H1 (cell line): ENCODE measurements at regions not wholly inside any gene's neighbourhood (a gene's known extent, or its start where the extent isn't known, plus 50 kb on each side); places are given as distances from the start of the nearest gene placed in this dataset.

Experiments used
- HDAC2 ChIP-seq, 2 experiments: fragments of 300-600 bp in 1 of 2; sonication (generic) in 1 of 2; IDR thresholded peaks; 2 replicates each; pipeline ENCODE4 v1.6.1; 2011 to 2012; ENCODE audit warnings: low read depth in 2 of 2, low read length in 2 of 2, mild to moderate bottlenecking in 2 of 2, moderate library complexity in 2 of 2, borderline replicate concordance in 1 of 2, inconsistent platforms in 1 of 2
- JUND ChIP-seq: IDR thresholded peaks from 2 replicates; pipeline ENCODE4 v1.6.1; 2011; ENCODE audit warnings: mild to moderate bottlenecking, improper control_type of control experiment, low read length
- MAFK ChIP-seq: IDR thresholded peaks from 2 replicates; pipeline ENCODE4 v1.6.1; 2012; ENCODE audit warnings: low read depth, mild to moderate bottlenecking, improper control_type of control experiment, low read length
- RAD21 ChIP-seq, 2 experiments: IDR thresholded peaks in 1 of 2; conservative IDR thresholded peaks in 1 of 2; 2 replicates each; pipeline ENCODE4 v1.6.1; 2011; ENCODE audit warnings: low read depth in 2 of 2, low read length in 2 of 2, improper control_type of control experiment in 1 of 2, inconsistent platforms in 1 of 2, mild to moderate bottlenecking in 1 of 2, moderate library complexity in 1 of 2
- SAP30 ChIP-seq: fragments of 300-600 bp; sonication (generic); IDR thresholded peaks from 2 replicates; pipeline ENCODE4 v1.7.1; 2012; ENCODE audit warnings: low read length, moderate library complexity, mild to moderate bottlenecking, inconsistent platforms; ENCODE audit not compliant: insufficient read depth, insufficient replicate concordance
- TF ChIP-seq, protein P1 (sequence below), 3 experiments: IDR thresholded peaks; 1 replicate in 2 of 3; 2 replicates in 1 of 3; pipeline versions ENCODE4 v1.5.1 to v1.6.1; 2011; ENCODE audit warnings: low read length in 3 of 3, mild to moderate bottlenecking in 3 of 3, inconsistent platforms in 2 of 3, low read depth in 1 of 3, moderate library complexity in 1 of 3; ENCODE audit not compliant: insufficient read depth in 1 of 3; ENCODE audit errors: control extremely low read depth in 1 of 3

- TF ChIP-seq, protein P1, sequence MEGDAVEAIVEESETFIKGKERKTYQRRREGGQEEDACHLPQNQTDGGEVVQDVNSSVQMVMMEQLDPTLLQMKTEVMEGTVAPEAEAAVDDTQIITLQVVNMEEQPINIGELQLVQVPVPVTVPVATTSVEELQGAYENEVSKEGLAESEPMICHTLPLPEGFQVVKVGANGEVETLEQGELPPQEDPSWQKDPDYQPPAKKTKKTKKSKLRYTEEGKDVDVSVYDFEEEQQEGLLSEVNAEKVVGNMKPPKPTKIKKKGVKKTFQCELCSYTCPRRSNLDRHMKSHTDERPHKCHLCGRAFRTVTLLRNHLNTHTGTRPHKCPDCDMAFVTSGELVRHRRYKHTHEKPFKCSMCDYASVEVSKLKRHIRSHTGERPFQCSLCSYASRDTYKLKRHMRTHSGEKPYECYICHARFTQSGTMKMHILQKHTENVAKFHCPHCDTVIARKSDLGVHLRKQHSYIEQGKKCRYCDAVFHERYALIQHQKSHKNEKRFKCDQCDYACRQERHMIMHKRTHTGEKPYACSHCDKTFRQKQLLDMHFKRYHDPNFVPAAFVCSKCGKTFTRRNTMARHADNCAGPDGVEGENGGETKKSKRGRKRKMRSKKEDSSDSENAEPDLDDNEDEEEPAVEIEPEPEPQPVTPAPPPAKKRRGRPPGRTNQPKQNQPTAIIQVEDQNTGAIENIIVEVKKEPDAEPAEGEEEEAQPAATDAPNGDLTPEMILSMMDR (IDR thresholded peaks at IDR 0.05; ENCODE audit: control extremely low read depth in 1 of 3, insufficient read depth in 1 of 3, low read depth in 1 of 3, low read length in 3 of 3), result no peak
- TF ChIP-seq JUND (no peak), MAFK (no peak), SAP30 (no peak), RAD21 (IDR thresholded peaks at IDR 0.05 in 1 of 2, conservative IDR thresholded peaks at IDR 0.05 in 1 of 2; ENCODE audit: low read depth in 2 of 2, low read length in 2 of 2) (no peak), HDAC2 (IDR thresholded peaks at IDR 0.05; ENCODE audit: borderline replicate concordance in 1 of 2, low read depth in 2 of 2, low read length in 2 of 2) (no peak)
These were observed 128.8 kb downstream of the NDUFA12 start for GRCh38 chr12:94874518-94875302.
